ENCODE measurements at regions not wholly inside any gene's neighbourhood (a gene's known extent, or its start where the extent isn't known, plus 50 kb on each side); places are given as distances from the start of the nearest gene placed in this dataset.

- H3K27ac ChIP-seq, result no peak overlapping the region
- TF ChIP-seq, protein P1, sequence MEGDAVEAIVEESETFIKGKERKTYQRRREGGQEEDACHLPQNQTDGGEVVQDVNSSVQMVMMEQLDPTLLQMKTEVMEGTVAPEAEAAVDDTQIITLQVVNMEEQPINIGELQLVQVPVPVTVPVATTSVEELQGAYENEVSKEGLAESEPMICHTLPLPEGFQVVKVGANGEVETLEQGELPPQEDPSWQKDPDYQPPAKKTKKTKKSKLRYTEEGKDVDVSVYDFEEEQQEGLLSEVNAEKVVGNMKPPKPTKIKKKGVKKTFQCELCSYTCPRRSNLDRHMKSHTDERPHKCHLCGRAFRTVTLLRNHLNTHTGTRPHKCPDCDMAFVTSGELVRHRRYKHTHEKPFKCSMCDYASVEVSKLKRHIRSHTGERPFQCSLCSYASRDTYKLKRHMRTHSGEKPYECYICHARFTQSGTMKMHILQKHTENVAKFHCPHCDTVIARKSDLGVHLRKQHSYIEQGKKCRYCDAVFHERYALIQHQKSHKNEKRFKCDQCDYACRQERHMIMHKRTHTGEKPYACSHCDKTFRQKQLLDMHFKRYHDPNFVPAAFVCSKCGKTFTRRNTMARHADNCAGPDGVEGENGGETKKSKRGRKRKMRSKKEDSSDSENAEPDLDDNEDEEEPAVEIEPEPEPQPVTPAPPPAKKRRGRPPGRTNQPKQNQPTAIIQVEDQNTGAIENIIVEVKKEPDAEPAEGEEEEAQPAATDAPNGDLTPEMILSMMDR (IDR thresholded peaks at IDR 0.05), result no peak
- TF ChIP-seq ZFX (IDR thresholded peaks at IDR 0.05; ENCODE audit: borderline replicate concordance), result no peak
Measured at GRCh38 chr4:3818371-3818770, 52.2 kb downstream of the ADRA2C start.

DNA sequence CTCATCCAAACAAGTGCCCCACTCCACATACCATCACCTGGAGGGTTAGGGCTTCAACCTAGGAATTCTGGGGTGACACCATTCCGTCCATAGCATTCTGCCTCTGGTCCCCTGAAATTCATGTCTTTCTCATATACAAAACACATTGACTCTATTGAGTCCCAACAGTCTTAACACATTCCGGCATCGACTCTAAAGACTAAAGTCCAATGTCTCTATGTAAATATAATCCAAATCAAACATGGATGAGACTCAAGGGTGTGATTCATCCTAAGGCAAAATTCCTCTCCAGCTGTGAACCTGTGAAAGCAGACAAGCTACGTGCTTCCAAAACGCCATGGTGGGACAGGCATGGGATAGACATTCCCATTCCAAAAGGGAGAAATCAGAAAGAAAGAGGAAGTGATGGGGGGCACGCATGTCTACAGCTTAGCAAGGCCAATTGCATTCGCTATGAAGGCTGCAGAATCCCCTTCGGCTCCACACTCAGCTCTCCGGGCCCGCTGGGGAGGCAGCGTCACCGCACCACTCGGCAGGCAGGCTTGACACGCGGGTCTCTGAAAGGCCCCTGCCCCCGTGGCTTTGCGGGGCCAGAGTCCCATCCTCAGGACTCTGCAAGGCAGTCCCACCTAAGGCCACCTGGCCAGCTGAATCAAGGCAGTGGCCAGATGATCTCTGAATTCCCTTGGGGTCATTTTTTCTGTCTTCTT lies 53.2 kb downstream of the ADRA2C start:
- H3K27ac ChIP-seq, result no peak overlapping the region
- TF ChIP-seq ZFX (IDR thresholded peaks at IDR 0.05; ENCODE audit: borderline replicate concordance), result no peak
- TF ChIP-seq, protein P1 (IDR thresholded peaks at IDR 0.05), result no peak

- H3K27ac ChIP-seq, result no peak overlapping the region
- TF ChIP-seq ZFX (IDR thresholded peaks at IDR 0.05; ENCODE audit: borderline replicate concordance), result no peak
- TF ChIP-seq, protein P1 (IDR thresholded peaks at IDR 0.05), result no peak
Measured at GRCh38 chr4:3820016-3820805, 54.0 kb downstream of the ADRA2C start.

- no peak for TF ChIP-seq ZFX (IDR thresholded peaks at IDR 0.05; ENCODE audit: borderline replicate concordance)
- TF ChIP-seq, protein P1 (IDR thresholded peaks at IDR 0.05), result no peak
- H3K27ac ChIP-seq, result no peak overlapping the region
Measured at GRCh38 chr4:3820806-3821579, 54.8 kb downstream of the ADRA2C start.

DNA sequence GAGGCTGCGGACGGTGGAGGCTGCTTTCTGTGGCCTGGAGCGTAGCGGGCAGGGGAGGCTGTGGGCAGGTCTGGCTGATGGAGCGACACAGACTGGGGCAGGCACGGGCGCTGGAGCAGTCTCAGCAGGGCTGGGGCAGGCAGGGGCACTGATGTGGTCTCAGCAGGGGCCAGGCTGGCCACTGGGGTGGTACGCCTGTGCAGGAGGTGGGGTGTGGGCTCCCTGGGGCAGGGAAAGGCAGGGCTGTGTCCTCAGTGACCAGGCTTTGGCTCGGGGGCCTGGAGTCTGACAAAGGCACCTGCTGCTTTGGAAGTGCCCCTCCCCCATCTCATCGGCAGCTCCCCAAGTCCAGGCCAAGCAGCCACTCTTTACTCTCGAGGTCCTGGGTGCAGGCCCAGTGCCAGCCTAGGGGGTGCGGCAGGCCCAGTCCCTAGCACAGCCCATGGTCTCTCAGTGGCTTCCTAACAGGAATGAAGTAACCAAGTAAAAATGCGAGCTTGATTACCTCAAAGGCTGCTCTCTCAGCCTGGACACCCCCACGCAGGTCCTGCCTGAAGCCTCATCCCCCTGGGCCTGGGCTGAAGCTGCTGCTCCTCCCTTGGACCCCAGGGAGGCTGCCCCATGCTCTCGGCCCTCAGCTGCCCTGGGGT lies 55.5 kb downstream of the ADRA2C start:
- TF ChIP-seq, protein P1 (IDR thresholded peaks at IDR 0.05), result no peak
- no peak for TF ChIP-seq ZFX (IDR thresholded peaks at IDR 0.05; ENCODE audit: borderline replicate concordance)
- no peak overlapping the region for H3K27ac ChIP-seq

DNA sequence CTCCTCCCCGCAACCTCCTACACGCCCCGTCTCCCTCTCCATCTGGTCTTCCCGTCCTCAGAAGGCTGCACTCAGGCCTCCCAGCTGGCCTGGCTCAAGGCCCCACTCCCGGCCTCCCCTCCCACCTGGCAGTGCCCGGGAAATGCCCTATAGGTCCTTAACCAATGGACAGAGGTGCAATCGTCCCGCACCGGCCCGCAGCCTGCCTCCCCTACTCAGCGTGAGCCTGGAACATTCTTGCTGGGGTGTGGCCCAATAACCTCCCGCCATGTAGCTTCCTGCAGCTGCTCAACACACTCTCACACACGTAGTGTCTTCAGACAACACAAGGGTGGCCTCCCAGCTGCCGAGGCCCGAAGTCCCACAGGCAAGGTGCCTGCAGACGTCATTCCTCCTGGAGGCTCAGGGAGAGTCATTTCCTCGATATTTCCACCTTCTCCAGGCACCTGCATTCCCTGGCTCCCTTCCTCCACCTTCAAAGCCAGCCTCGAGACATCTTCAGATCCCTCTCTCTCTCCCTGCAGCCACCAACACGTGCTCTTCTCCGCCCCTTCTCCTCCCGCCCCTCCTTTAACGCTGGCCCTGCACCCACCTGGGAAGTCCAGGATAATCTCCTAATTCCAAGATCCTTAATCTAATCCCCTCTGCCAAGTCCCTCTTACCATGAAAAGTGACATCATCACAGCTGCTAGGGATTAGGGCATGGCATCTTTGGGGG lies 56.2 kb downstream of the ADRA2C start:
- TF ChIP-seq, protein P1 (IDR thresholded peaks at IDR 0.05), result no peak
- no peak for TF ChIP-seq ZFX (IDR thresholded peaks at IDR 0.05; ENCODE audit: borderline replicate concordance)
- H3K27ac ChIP-seq, result no peak overlapping the region

All from 22Rv1 (cell line).